ENCODE measurements at regions not wholly inside any gene's neighbourhood (a gene's known extent, or its start where the extent isn't known, plus 50 kb on each side); places are given as distances from the start of the nearest gene placed in this dataset.

DNA sequence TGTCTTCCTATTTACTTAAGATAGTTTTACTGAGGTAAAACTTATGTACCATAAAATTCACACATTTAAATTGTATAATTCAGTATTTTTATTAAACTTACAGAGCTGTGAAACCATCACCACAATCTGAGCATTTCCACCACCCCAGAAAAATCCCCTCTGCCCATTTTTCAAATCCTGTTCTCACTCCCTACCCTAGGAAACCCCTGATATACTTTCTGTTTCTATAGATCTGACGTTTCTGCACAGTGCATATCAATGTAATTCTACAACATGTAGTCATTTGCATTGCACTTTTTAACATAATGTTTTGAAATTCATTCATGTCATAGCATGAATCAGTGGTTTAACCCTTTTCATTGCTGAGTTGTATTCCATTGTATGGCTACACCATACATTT is 96.7 kb upstream of the OPRM1 start:
- TF ChIP-seq BHLHE40 (IDR thresholded peaks at IDR 0.05; ENCODE audit: borderline replicate concordance) (no peak), HDGF (IDR thresholded peaks at IDR 0.05; ENCODE audit: borderline replicate concordance) (no peak), ZNF384 (IDR thresholded peaks at IDR 0.05) (no peak), LEF1 (IDR thresholded peaks at IDR 0.05; ENCODE audit: borderline replicate concordance) (no peak), SP1 (IDR thresholded peaks at IDR 0.05) (no peak), SUZ12 (IDR thresholded peaks at IDR 0.05) (no peak), TARDBP (IDR thresholded peaks at IDR 0.05) (no peak), FOXA1 (IDR thresholded peaks at IDR 0.05) (no peak)

Data from HEK293T (cell line).